ENCODE measurements at regions not wholly inside any gene's neighbourhood (a gene's known extent, or its start where the extent isn't known, plus 50 kb on each side); places are given as distances from the start of the nearest gene placed in this dataset.

DNA sequence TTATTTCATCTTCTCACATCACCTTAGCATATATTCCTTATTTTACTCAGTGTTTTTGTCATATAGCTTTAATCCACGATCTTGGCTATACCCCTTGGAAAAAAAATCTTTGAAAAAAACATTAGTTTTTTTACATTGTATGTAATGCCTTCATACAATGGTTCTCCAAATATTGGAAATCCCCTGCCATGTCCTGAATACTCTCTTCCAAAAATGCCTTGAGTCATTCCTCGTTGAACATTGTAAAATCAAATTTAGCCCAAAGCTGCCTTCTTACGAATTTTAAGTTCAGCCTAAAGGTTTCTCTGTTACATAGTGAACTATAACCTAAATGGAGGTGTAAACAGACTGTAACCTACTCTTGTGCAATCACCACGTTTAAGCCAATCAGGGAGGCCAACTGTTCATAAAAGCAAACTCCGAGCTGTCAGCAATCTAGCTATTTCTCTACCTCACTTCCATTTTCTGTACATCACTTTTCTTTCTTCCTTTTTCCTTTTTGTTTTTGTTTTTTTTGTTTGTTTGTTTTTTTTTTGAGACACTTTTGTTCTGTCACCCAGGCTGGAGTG lies 140.1 kb downstream of the ANXA2 start:
- Histone ChIP-seq H3K27me3 (ENCODE audit: insufficient read depth, low read depth, low read length) (no peaks in the 10 kb centered on the region), H3K9ac (ENCODE audit: low read length) (no peak overlapping the region), H3F3A (ENCODE audit: insufficient read depth, low read length, poor library complexity, severe bottlenecking) (no peaks in the 10 kb centered on the region), H3K79me2 (replicated peaks; ENCODE audit: insufficient read depth, low read length) (no peaks in the 10 kb centered on the region), H3K4me2 (ENCODE audit: low read length) (no peak overlapping the region), H3K9me3 (ENCODE audit: low read length) (no peaks in the 10 kb centered on the region), H3K9me2 (ENCODE audit: insufficient read depth, low read length) (no peaks in the 10 kb centered on the region), H2AFZ (ENCODE audit: low read depth, low read length) (no peak overlapping the region), H3K4me3 (ENCODE audit: low read length) (no peak overlapping the region), H3K36me3 (ENCODE audit: insufficient read depth, low read length) (no peaks in the 10 kb centered on the region), H4K20me1 (ENCODE audit: insufficient read depth) (no peaks in the 10 kb centered on the region), H3K27ac (ENCODE audit: low read length) (no peak overlapping the region)
- TF ChIP-seq SMC3 (conservative IDR thresholded peaks at IDR 0.05; ENCODE audit: poor library complexity), result no peak
- TF ChIP-seq MXI1 (conservative IDR thresholded peaks at IDR 0.05; ENCODE audit: poor library complexity, severe bottlenecking), result no peak
- TF ChIP-seq EZH2 (IDR thresholded peaks at IDR 0.05; ENCODE audit: borderline replicate concordance, insufficient read depth, low read length, poor library complexity, severe bottlenecking), result no peak
- no peak for TF ChIP-seq TAF1 (IDR thresholded peaks at IDR 0.05; ENCODE audit: low read depth)
- no peak for TF ChIP-seq POLR2AphosphoS5 (IDR thresholded peaks at IDR 0.05)
- no peak for TF ChIP-seq EP300 (conservative IDR thresholded peaks at IDR 0.05; ENCODE audit: poor library complexity, severe bottlenecking)
- TF ChIP-seq, protein P1, sequence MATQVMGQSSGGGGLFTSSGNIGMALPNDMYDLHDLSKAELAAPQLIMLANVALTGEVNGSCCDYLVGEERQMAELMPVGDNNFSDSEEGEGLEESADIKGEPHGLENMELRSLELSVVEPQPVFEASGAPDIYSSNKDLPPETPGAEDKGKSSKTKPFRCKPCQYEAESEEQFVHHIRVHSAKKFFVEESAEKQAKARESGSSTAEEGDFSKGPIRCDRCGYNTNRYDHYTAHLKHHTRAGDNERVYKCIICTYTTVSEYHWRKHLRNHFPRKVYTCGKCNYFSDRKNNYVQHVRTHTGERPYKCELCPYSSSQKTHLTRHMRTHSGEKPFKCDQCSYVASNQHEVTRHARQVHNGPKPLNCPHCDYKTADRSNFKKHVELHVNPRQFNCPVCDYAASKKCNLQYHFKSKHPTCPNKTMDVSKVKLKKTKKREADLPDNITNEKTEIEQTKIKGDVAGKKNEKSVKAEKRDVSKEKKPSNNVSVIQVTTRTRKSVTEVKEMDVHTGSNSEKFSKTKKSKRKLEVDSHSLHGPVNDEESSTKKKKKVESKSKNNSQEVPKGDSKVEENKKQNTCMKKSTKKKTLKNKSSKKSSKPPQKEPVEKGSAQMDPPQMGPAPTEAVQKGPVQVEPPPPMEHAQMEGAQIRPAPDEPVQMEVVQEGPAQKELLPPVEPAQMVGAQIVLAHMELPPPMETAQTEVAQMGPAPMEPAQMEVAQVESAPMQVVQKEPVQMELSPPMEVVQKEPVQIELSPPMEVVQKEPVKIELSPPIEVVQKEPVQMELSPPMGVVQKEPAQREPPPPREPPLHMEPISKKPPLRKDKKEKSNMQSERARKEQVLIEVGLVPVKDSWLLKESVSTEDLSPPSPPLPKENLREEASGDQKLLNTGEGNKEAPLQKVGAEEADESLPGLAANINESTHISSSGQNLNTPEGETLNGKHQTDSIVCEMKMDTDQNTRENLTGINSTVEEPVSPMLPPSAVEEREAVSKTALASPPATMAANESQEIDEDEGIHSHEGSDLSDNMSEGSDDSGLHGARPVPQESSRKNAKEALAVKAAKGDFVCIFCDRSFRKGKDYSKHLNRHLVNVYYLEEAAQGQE (IDR thresholded peaks at IDR 0.05; ENCODE audit: borderline replicate concordance), result no peak
- TF ChIP-seq RAD21 (conservative IDR thresholded peaks at IDR 0.05), result no peak
- TF ChIP-seq, protein P2, sequence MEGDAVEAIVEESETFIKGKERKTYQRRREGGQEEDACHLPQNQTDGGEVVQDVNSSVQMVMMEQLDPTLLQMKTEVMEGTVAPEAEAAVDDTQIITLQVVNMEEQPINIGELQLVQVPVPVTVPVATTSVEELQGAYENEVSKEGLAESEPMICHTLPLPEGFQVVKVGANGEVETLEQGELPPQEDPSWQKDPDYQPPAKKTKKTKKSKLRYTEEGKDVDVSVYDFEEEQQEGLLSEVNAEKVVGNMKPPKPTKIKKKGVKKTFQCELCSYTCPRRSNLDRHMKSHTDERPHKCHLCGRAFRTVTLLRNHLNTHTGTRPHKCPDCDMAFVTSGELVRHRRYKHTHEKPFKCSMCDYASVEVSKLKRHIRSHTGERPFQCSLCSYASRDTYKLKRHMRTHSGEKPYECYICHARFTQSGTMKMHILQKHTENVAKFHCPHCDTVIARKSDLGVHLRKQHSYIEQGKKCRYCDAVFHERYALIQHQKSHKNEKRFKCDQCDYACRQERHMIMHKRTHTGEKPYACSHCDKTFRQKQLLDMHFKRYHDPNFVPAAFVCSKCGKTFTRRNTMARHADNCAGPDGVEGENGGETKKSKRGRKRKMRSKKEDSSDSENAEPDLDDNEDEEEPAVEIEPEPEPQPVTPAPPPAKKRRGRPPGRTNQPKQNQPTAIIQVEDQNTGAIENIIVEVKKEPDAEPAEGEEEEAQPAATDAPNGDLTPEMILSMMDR (IDR thresholded peaks at IDR 0.05; ENCODE audit: poor library complexity, severe bottlenecking), result no peak

GRCh38 chr15:60259469-60259868 lies 138.3 kb downstream of the ANXA2 start:
- Histone ChIP-seq H2AFZ (ENCODE audit: low read depth, low read length) (no peak overlapping the region), H4K20me1 (ENCODE audit: insufficient read depth) (no peaks in the 10 kb centered on the region)
- TF ChIP-seq MXI1 (conservative IDR thresholded peaks at IDR 0.05; ENCODE audit: poor library complexity, severe bottlenecking), result no peak
- TF ChIP-seq, protein P1 (IDR thresholded peaks at IDR 0.05; ENCODE audit: borderline replicate concordance), result no peak
- no peak for TF ChIP-seq RAD21 (conservative IDR thresholded peaks at IDR 0.05)

More at GRCh38 chr15:60259469-60259868, 138.3 kb downstream of the ANXA2 start:
- Histone ChIP-seq H3F3A (ENCODE audit: insufficient read depth, low read length, poor library complexity, severe bottlenecking) (no peaks in the 10 kb centered on the region), H3K27me3 (ENCODE audit: insufficient read depth, low read depth, low read length) (no peaks in the 10 kb centered on the region), H3K9me3 (ENCODE audit: low read length) (no peaks in the 10 kb centered on the region), H3K79me2 (replicated peaks; ENCODE audit: insufficient read depth, low read length) (no peaks in the 10 kb centered on the region), H3K4me2 (ENCODE audit: low read length) (no peak overlapping the region), H3K27ac (ENCODE audit: low read length) (no peak overlapping the region), H3K9ac (ENCODE audit: low read length) (no peak overlapping the region), H3K9me2 (ENCODE audit: insufficient read depth, low read length) (no peaks in the 10 kb centered on the region), H3K36me3 (ENCODE audit: insufficient read depth, low read length) (no peaks in the 10 kb centered on the region), H3K4me3 (ENCODE audit: low read length) (no peak overlapping the region)

All from neural cell (in vitro differentiated cells).